HG03280 (cell line): ENCODE measurements at regions not wholly inside any gene's neighbourhood (a gene's known extent, or its start where the extent isn't known, plus 50 kb on each side); places are given as distances from the start of the nearest gene placed in this dataset.
"Not testable (repeated sequence)": the region's sequence is repeated elsewhere in the genome, so short reads cannot be mapped to it uniquely, and the experiment has no call there.

Source experiments
- ATAC-seq: cut with Tn5 transposase; IDR thresholded peaks from one replicate; pipeline ENCODE4 v1.9.1; 2021; ENCODE audit warnings: mild to moderate bottlenecking, moderate library complexity; ENCODE audit not compliant: unreplicated experiment

GRCh38 chr13:44783994-44784707 lies 205.1 kb downstream of the NUFIP1 start:
- ATAC-seq: no peak

DNA sequence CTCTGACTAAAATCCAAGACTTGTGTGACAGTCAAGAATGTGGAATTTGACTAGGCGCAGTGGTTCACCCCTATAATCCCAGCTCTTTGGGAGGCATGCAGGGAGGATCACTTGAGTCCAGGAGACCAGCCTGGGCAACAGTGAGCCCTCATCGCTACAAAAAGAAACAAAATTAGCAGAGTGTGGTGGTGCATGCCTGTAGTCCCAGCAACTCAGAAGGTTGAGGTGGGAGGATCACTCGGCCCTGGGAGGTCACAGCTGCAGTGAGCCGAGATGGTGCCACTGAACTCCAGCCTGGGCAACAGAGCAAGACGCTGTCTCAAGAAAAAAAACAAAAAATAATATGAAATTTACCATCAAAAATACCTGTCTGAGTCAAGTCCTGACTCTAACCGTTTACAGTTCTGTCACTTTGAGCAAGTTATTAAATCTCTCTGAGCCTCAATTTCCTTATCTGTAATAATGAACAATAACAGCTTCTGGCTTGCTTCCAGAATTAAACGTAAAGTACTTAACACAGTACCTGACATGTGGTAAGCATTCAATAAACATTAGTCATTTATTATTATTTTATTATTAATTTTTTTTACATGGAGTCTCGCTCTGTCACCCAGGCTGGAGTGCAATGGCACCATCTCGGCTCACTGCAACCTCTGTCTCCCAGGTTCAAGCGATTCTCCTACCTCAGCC lies 204.6 kb upstream of the TSC22D1 start:
- ATAC-seq: no peak

DNA sequence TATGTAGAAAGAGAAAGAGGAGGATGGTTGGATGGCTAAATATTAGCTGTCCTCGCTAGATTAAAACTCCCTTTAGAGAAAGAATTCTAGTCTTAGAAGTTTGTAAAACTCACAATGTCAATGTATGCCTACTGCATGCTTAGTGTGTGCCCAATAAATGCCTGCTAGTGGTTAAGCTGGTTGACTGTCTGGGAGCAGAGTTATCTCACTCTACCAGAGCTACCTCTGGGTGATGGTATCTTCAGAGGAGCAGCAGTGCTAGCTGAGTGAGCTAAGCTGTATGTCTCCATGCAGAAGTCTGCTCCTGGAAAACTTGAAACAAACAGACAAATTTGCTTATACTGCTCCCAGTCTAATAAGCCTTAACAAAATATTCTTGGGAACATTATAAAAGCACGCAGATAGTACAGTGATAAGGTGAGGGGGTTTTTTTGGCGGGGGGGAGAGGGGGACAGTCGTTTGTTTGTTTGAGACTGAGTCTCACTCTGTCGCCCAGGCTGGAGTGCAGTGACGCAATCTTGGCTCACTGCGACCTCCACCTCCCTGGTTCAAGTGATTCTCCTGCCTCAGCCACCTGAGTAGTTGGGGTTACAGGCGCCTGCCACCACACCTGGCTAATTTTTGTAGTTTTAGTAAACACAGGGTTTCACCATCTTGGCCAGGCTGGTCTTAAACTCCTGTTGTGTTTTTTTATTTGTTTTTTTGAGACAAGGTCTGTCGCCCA lies 202.8 kb upstream of the TSC22D1 start:
- ATAC-seq: no peak

GRCh38 chr13:44775290-44775689 lies 199.2 kb upstream of the TSC22D1 start:
- ATAC-seq: not testable (repeated sequence)

GRCh38 chr13:44770951-44771350 lies 194.8 kb upstream of the TSC22D1 start:
- no peak for ATAC-seq

- no peak for ATAC-seq
Measured at GRCh38 chr13:44769686-44770085, 193.6 kb upstream of the TSC22D1 start.

- ATAC-seq: no peak
Measured at GRCh38 chr13:44768775-44769581, 192.8 kb upstream of the TSC22D1 start.

GRCh38 chr13:44768239-44768638 lies 192.1 kb upstream of the TSC22D1 start:
- ATAC-seq: peak; percentile 44

DNA sequence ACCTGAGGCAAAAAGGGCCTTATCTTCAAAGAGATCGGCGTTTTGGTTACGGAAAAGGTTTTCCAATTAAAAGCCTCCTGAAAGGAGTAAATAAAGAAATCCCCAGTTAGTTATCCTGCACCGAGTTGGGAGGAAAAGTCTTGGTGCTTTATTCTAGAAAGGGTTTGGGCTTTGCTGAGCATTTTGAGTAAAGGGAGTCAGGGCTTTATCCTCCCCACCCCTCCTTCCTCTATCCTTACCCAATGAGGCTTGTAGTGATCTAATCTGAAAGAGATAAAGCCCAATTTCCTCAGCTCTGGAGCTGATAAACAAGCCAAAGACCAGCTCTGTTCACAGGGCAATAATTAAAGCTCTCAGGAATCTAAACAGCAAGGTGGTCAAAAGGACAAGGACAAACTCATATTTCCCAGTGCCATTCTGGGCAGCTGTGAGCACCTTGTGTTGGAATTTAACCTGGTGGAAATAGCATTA lies 188.9 kb upstream of the TSC22D1 start:
- ATAC-seq: no peak

DNA sequence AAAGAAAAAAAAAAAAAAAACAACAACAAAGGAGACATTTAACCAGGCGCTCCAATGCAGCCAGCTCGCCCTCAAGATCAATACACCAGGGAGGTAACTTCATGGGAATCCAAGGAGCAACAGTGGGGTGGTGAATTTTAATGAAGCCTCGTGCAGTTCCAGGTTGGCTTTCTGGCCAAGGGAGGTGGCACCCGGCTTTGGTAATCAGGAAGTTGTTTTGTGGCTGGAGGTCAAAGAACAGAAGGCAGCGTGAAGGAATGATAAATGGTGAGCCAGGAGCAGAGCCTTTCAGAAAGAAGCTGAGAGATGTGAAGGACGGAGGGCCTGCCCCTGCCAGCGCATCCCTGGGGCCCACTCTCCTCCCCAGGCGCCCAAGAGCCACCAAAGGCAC lies 188.2 kb upstream of the TSC22D1 start:
- ATAC-seq: no peak

GRCh38 chr13:44763615-44764301 lies 187.6 kb upstream of the TSC22D1 start:
- ATAC-seq: no peak

GRCh38 chr13:44762911-44763310 lies 186.8 kb upstream of the TSC22D1 start:
- ATAC-seq: no peak

DNA sequence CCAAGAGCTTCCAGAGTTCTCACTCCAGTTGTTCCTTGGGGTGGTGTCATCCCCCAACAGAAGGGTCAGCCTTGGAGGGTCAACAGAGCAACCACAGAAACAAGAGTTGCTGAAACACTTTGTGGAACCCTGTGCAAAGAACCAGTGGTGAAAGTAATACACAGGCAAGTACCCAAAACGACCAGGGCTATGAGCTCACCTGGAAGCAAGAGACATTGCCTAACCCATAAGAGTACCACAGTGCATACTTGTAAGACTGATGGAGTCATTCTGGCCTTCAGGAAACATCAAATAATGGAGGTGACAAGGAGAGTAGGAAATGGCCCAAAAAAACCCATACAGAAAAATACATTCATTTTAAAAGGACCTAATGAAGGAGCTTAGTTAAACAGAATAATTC lies 184.3 kb upstream of the TSC22D1 start:
- ATAC-seq: no peak

GRCh38 chr13:44759384-44760360 lies 183.5 kb upstream of the TSC22D1 start:
- ATAC-seq: no peak

GRCh38 chr13:44758630-44759383 lies 182.7 kb upstream of the TSC22D1 start:
- no peak for ATAC-seq

- no peak for ATAC-seq
Measured at GRCh38 chr13:44757671-44758070, 181.5 kb upstream of the TSC22D1 start.

DNA sequence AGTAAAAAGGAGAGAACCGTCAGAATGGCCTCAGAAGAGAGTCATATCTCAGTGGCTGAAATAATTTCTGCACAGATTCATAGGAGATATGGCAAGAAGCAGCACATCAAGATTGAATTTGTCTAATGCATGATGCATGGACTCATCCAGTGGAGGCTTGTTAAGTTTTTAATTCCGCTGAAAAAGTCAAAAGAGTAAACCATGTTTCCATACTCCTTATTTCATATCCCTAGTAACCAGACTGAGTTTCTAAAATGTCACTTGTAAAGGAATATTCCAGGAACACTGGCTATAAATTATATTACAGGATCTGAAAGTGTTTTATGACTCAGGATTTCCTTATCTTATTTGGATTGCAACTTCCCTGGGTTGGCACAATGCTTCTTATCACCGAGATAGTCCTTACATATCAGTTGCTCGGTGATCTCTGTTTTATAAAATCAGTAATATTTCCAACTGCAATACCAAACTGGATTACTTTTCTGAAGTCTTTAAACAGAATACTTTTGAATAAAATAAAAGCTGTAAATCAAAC lies 180.2 kb upstream of the TSC22D1 start:
- ATAC-seq: no peak

GRCh38 chr13:44755872-44756271 lies 179.7 kb upstream of the TSC22D1 start:
- no peak for ATAC-seq
